GM12878 (cell line): ENCODE measurements at regions not wholly inside any gene's neighbourhood (a gene's known extent, or its start where the extent isn't known, plus 50 kb on each side); places are given as distances from the start of the nearest gene placed in this dataset.

Experiments
- BRCA1 ChIP-seq: IDR thresholded peaks from 2 replicates; pipeline ENCODE4 v1.6.1; 2011; ENCODE audit warnings: low read depth, low read length, improper control_type of control experiment
- PAX5 ChIP-seq: IDR thresholded peaks from 2 replicates; pipeline ENCODE4 v1.6.1; 2011; ENCODE audit warnings: low read depth, low read length, borderline replicate concordance
- POLR2A ChIP-seq: IDR thresholded peaks from 2 replicates; pipeline ENCODE4 v1.6.1; 2011; ENCODE audit warnings: low read depth, mild to moderate bottlenecking, low read length
- POLR2AphosphoS5 ChIP-seq: IDR thresholded peaks from 2 replicates; pipeline ENCODE4 v1.6.1; 2011; ENCODE audit warnings: mild to moderate bottlenecking, low read length, inconsistent platforms
- ZNF274 ChIP-seq: IDR thresholded peaks from one replicate; pipeline ENCODE4 v1.8.0; 2011; ENCODE audit not compliant: insufficient read length, insufficient read depth
- TF ChIP-seq, protein P1 (sequence below), 3 experiments: IDR thresholded peaks in 2 of 3; conservative IDR thresholded peaks in 1 of 3; 2 replicates each; pipeline ENCODE4 v1.5.1; 2011; ENCODE audit warnings: low read depth in 3 of 3, low read length in 3 of 3, mild to moderate bottlenecking in 3 of 3, control low read depth in 2 of 3, moderate library complexity in 2 of 3, inconsistent platforms in 1 of 3, mixed read lengths in 1 of 3; ENCODE audit not compliant: control insufficient read depth in 2 of 3, insufficient read depth in 1 of 3; ENCODE audit errors: extremely low read depth in 1 of 3

DNA sequence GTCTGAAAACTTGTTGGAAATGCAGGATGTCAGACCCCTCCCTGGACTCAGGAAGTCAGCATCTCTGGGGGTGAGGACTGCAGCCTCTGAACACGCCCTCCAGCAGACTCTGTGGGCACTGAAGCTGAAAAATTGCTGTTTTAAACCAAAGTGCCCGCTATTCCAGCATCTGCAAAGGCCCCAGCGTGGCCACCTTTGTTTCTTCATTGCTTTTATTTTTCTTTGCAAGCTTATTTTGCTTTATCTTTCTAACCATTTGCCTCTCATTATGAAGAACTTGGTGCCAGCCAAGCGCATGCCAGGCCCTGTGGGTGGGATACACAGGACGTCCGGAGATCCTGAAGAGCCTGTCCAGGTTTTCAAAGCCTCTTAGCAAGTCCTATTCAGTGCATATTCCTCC, 203.9 kb upstream of the CST7 start:
- TF ChIP-seq BRCA1: no peak
- TF ChIP-seq, protein P1, sequence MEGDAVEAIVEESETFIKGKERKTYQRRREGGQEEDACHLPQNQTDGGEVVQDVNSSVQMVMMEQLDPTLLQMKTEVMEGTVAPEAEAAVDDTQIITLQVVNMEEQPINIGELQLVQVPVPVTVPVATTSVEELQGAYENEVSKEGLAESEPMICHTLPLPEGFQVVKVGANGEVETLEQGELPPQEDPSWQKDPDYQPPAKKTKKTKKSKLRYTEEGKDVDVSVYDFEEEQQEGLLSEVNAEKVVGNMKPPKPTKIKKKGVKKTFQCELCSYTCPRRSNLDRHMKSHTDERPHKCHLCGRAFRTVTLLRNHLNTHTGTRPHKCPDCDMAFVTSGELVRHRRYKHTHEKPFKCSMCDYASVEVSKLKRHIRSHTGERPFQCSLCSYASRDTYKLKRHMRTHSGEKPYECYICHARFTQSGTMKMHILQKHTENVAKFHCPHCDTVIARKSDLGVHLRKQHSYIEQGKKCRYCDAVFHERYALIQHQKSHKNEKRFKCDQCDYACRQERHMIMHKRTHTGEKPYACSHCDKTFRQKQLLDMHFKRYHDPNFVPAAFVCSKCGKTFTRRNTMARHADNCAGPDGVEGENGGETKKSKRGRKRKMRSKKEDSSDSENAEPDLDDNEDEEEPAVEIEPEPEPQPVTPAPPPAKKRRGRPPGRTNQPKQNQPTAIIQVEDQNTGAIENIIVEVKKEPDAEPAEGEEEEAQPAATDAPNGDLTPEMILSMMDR (IDR thresholded peaks at IDR 0.05 in 2 of 3, conservative IDR thresholded peaks at IDR 0.05 in 1 of 3; ENCODE audit: control insufficient read depth in 2 of 3, extremely low read depth in 1 of 3, insufficient read depth in 1 of 3, low read depth in 3 of 3, low read length in 3 of 3): no peak
- no peak for TF ChIP-seq ZNF274
- no peak for TF ChIP-seq POLR2AphosphoS5
- no peak for TF ChIP-seq PAX5
- no peak for TF ChIP-seq POLR2A
